Heart left ventricle (tissue), 16 donors: ENCODE measurements at regions not wholly inside any gene's neighbourhood (a gene's known extent, or its start where the extent isn't known, plus 50 kb on each side); places are given as distances from the start of the nearest gene placed in this dataset.

ENCODE experiments used
- ATAC-seq, 4 donors: fragments of 200-7000 bp; cut with Tn5 transposase; one replicate each; pipeline ENCODE4 v1.9.1; 2020 to 2022; ENCODE audit warnings: moderate library complexity in 4 of 4, mild to moderate bottlenecking in 3 of 4, moderate number of reproducible peaks in 1 of 4
- DNase-seq, 5 donors: peaks; one replicate each; pipeline ENCODE4 v3.0.0-alpha.2; 2020
- H3K27ac ChIP-seq, 12 donors: fragments of 200-600 bp; sonication (generic) in 4 of 12; one replicate each; pipeline versions ENCODE4 v1.5.0 to v1.8.0; 2016 to 2022; ENCODE audit warnings: mild to moderate bottlenecking in 2 of 12
- H3K27me3 ChIP-seq, 9 donors: fragments of 200-600 bp; sonication (generic) in 2 of 9; one replicate each; pipeline versions ENCODE4 v1.5.1 to v1.8.0; 2016 to 2022; ENCODE audit warnings: mild to moderate bottlenecking in 3 of 9
- H3K36me3 ChIP-seq, 9 donors: fragments of 200-600 bp; sonication (generic) in 2 of 9; one replicate each; pipeline versions ENCODE4 v1.5.0 to v1.8.0; 2018 to 2022; ENCODE audit warnings: mild to moderate bottlenecking in 2 of 9
- H3K4me1 ChIP-seq, 12 donors: fragments of 200-600 bp; sonication (generic) in 4 of 12; one replicate each; pipeline versions ENCODE4 v1.5.0 to v1.8.0; 2016 to 2022; ENCODE audit warnings: mild to moderate bottlenecking in 3 of 12
- H3K4me3 ChIP-seq, 12 donors: fragments of 200-600 bp; sonication (generic) in 4 of 12; one replicate each; pipeline versions ENCODE4 v1.5.0 to v1.8.0; 2017 to 2022; ENCODE audit warnings: mild to moderate bottlenecking in 9 of 12, moderate library complexity in 4 of 12
- H3K9me3 ChIP-seq, 12 donors: fragments of 200-600 bp; sonication (generic) in 4 of 12; one replicate each; pipeline versions ENCODE4 v1.5.0 to v1.8.0; 2016 to 2022; ENCODE audit warnings: mild to moderate bottlenecking in 1 of 12
- CTCF ChIP-seq, 12 donors: fragments of 200-600 bp; sonication (generic) in 4 of 12; IDR thresholded peaks; one replicate each; pipeline versions ENCODE4 v1.5.0 to v1.8.0; 2018 to 2022; ENCODE audit warnings: antibody characterized with exemption in 12 of 12, mild to moderate bottlenecking in 5 of 12
- POLR2A ChIP-seq, 2 donors: fragments of 450-650 bp; IDR thresholded peaks; one replicate each; pipeline ENCODE4 v1.6.1; 2017; ENCODE audit warnings: antibody characterized with exemption in 2 of 2, mild to moderate bottlenecking in 2 of 2, moderate library complexity in 2 of 2
- WGBS, 4 donors: extraction: QIAGEN DNeasy Blood & Tissue Kit in 2 of 4; methylation state at CpG; one replicate each; pipeline versions ENCODE4 v1.1.5 to v1.1.7; 2013 to 2018; 5-methylcytosine and 5-hydroxymethylcytosine counted together
- intact Hi-C, 10 donors: fragments of 100-400 bp; cut with DNase I; formaldehyde crosslinking; loops; one replicate each; pipeline versions ENCODE4 v1.11.1 to v1.14.2; 2022
- donor health status: ischemic (EF 13 %, LVEDD 7.1; RV severe dilation, severe dysfunction).
- donor health status: healthy with polysubstance abuse.
- donor health status: DM: no; HTN: yes; CAD: no.
- donor health status: DM: no; HTN: no; CAD: no.
- donor health status: ischemic (EF 25% LVEDD 6.9; RV normal size, moderate dysfunction).
- donor health status: ischemic (EF 25% LVEDD 5.7; RV mildly dilated, moderate dysfunction).
- donor health status: healthy.
- donor health status: DM: yes; HTN: yes; CAD: no.
- donor health status: ischemic (EF 35%, LVEDD 5.7; RV mildly dilated, moderate dysfunction).
- donor health status: nonischemic (EF 11% LVEDD 7.7; RV severe dilation, severe dysfunction).
- donor health status: DM: yes; HTN: yes; CAD: no.
- donor health status: PGD.
- donor health status: ischemic (EF 29% LVEDD 5.4; RV normal size, mild dysfunction).
- donor health status: nonischemic (EF 23%, LVEDD 6.1; RV moderate dilation, normal function).

- ATAC-seq = no peak
- no peaks in the 10 kb centered on the region for H3K4me1 ChIP-seq
- DNase-seq = no peak
- H3K27me3 ChIP-seq = no peaks in the 10 kb centered on the region
- no peak overlapping the region for H3K27ac ChIP-seq
- intact Hi-C loops = no loop called here
- H3K36me3 ChIP-seq = no peaks in the 10 kb centered on the region
- WGBS, 4 donors = 68 to 78% (median 77%) methylated on average over 2 of the region's 2 CpGs
- H3K9me3 ChIP-seq = no peaks in the 10 kb centered on the region
- TF ChIP-seq POLR2A (IDR thresholded peaks at IDR 0.05) (no peak), CTCF (IDR thresholded peaks at IDR 0.05) (no peak)
- no peak overlapping the region for H3K4me3 ChIP-seq
Measured at GRCh38 chr5:18072600-18072999, 438.3 kb downstream of the TAF11L14 start.

DNA sequence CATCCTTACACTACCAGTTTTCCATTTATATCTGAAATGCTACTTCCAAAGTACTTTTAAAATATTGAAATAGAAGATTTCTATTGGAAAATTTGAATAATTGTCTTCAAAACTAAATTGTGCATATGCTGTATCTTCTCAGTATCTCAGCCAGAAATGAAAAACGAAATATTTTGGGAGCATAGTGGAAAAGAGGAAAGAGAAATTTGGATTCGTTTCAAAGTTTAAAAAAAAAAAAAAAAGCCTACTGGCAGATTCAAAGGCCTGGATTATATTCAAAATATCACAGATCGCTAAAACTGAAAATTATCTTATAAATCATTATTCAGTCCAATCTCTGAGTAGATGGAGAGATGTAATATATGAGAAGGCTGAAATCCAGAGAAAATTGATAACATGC lies 440.7 kb downstream of the TAF11L14 start:
- H3K4me1 ChIP-seq = no peaks in the 10 kb centered on the region
- H3K27me3 ChIP-seq = no peaks in the 10 kb centered on the region
- 44 to 63% (median 49%) methylated on average over 3 of the region's 3 CpGs for WGBS, 4 donors
- no peak overlapping the region for H3K27ac ChIP-seq
- intact Hi-C loops = no loop called here
- DNase-seq = no peak
- ATAC-seq = no peak
- H3K9me3 ChIP-seq = no peaks in the 10 kb centered on the region
- H3K4me3 ChIP-seq = no peak overlapping the region
- H3K36me3 ChIP-seq = no peaks in the 10 kb centered on the region
- TF ChIP-seq POLR2A (IDR thresholded peaks at IDR 0.05) (no peak), CTCF (IDR thresholded peaks at IDR 0.05) (no peak)

GRCh38 chr5:18078157-18078556 lies 443.9 kb downstream of the TAF11L14 start:
- no peak overlapping the region for H3K27ac ChIP-seq
- no peak overlapping the region for H3K4me3 ChIP-seq
- peaks cover 0 to 3% (median 0%) of the 10 kb centered on the region in 12 donors for H3K9me3 ChIP-seq
- no peak for DNase-seq
- H3K36me3 ChIP-seq = no peaks in the 10 kb centered on the region
- H3K27me3 ChIP-seq = no peaks in the 10 kb centered on the region
- TF ChIP-seq POLR2A (IDR thresholded peaks at IDR 0.05) = no peak
- no peak for TF ChIP-seq CTCF (IDR thresholded peaks at IDR 0.05)
- intact Hi-C loops = no loop called here
- no peak for ATAC-seq
- no peaks in the 10 kb centered on the region for H3K4me1 ChIP-seq

DNA sequence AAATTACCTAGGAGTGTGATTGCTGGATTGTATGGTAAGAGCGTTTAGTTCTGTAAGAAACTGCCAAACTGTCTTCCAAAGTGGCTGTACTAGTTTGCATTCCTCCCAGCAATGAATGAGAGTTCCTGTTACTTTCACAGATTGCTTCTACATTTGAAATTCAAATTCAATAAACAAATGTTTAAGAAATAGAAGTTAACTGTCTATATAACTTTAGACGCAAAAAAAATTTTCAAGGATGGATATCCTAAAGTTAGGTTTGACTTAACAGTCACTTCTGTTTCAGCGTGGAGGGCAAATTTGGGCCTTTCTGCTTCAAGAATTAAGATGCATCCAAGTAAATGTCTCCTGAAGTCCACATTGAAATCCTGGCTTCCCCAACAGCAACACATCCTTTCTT lies 445.6 kb downstream of the TAF11L14 start:
- ATAC-seq = no peak
- Histone ChIP-seq H3K27me3 (no peaks in the 10 kb centered on the region), H3K4me3 (no peak overlapping the region), H3K27ac (no peak overlapping the region), H3K36me3 (no peaks in the 10 kb centered on the region), H3K4me1 (no peaks in the 10 kb centered on the region), H3K9me3 (peaks cover 0 to 3% (median 0%) of the 10 kb centered on the region in 12 donors)
- TF ChIP-seq POLR2A (IDR thresholded peaks at IDR 0.05) (no peak), CTCF (IDR thresholded peaks at IDR 0.05) (no peak)
- no peak for DNase-seq
- 85 to 94% (median 89%) methylated on average over 3 of the region's 3 CpGs for WGBS, 4 donors
- intact Hi-C loops = no loop called here
